ENCODE measurements at regions not wholly inside any gene's neighbourhood (a gene's known extent, or its start where the extent isn't known, plus 50 kb on each side); places are given as distances from the start of the nearest gene placed in this dataset.

DNA sequence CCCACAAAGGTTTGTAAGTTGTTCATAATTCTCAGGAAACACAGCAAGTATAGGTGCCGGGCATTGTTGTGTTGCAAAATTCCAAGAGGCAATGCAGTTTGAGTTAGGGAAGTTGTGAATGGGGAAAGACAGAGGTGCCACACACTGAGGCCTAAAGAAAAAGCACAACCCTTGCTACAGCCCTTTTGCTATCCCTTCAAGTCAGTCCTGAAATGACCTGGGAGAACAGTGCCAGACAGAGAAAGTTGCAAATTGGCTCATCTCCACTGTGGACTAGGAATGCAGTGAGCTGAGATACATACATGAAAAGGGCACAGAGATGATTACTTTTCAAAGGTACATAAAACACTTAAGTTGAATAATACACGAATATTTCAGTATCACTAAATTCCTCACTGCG is 213.3 kb upstream of the TMTC1 start:
- no peak for DNase-seq (ENCODE audit: insufficient read length, low spot score)

DNA sequence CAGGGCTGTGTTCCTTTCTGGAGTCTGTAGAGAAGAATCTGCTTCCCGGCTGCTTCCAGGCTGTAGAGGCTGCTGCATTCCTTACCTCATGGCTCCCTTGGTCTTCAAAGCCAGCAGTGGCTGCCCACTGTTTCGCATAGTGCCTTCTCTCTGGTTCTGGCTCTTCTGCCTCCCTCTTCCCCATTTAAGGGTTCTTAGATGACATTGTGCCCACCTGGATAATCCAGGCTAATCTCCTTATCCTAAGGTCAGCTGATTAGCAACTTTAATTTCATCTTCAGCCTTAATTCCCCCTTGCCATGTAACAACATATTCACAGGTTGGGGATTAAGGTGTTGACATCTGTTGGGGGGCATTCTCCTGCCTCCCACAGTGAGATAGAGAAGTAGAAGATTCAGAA is 208.6 kb upstream of the TMTC1 start:
- FAIRE-seq (no peak), DNase-seq (ENCODE audit: insufficient read length, low spot score) (no peak)

More for the DNA sequence above, 213.3 kb upstream of the TMTC1 start:
- FAIRE-seq, result no peak

DNA sequence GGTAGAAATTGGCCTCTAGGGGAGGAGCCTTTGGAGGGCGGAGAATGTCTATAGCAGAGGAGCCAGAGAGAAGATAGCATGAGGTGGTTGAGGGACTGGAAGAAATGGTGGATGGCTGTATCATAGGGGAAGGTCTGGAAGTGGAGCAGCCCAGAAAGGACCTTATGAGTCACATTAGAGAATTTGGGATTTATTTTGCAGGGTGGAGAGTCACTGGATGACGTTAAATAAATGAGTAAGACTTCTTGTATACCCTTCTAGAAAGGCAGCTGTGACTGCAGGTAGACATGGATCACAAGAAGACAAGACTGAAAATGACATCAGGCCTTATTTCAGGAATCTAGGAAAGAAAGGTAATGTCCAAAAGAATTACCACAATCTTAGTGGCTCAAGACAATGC is 208.2 kb upstream of the TMTC1 start:
- no peak for FAIRE-seq
- no peak for DNase-seq (ENCODE audit: insufficient read length, low spot score)

DNA sequence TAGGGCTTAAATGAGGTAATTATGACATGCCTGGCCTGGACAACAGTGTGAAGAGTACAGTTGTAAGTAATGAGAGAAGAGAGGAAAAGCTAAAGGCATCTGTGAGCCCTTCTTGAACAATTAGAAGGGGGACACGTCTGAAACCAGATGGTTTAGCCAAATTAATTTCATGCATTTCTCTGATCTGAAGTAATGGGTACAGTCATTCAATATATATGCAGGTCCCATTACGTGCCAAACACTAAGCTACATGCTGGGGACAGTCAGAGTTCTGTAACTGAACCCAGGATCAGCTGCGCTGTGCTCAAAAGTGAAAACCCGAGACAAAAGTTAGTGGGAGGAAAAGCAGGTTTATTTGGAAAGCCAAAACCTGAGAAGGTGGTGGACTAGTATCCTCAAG is 207.2 kb upstream of the TMTC1 start:
- DNase-seq (ENCODE audit: insufficient read length, low spot score) (no peak), FAIRE-seq (no peak)

DNA sequence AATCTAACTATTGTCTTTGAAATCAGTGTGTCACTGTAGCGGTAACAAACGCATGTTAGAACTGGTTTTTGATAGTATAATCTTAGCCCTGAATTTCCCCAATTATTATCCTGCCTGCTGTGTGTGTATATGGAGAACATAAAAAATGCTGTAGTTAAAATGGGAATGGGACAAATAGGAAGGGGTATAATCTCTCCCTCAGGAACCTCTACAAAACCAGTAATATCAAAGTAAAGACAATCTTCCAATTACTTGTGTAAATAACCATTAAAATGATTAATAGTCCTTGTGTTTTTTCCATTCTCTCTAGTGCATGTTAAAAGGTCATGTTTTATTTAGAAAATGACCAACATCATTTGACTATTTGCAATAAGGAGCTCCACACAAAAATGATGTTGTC is 200.1 kb upstream of the TMTC1 start:
- no peak for FAIRE-seq
- no peak for DNase-seq (ENCODE audit: insufficient read length, low spot score)

DNA sequence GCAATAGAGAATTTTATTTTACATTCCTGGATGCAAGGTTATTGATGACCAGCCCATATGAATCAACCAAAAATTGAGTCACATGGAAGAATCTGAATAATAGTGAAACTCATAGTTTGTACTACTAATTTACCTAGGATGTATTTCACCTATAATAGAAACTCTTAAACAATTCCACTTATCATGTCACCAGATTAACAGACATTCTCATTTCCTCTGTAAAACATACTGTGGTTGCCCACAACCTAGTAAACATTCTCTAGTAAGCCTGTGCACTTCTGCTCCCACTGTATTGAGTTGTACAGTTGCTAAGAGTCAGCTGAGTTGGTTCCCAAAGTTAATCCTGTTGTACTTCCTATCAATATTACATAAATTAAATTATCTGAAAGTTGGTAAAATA is 196.6 kb upstream of the TMTC1 start:
- FAIRE-seq (no peak), DNase-seq (ENCODE audit: insufficient read length, low spot score) (no peak)

DNA sequence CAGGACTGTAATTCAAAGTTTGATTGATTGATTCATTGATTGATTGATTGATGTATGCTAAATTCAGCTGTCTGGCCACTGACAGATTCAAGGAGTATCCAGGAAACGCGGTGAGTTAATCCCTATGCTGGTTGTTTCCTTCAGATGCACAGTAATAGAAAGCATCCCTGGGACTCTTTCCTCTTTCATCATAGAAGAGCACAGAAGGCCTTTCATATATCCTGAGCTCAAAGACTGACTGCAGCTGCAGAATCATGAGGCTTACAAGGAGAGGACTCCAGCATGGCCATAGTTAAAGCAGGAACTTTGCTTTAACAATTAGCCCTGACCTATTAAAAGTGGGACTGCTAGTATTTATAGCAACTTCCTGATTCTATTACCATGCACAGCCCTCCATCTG is 187.7 kb upstream of the TMTC1 start:
- no peak for FAIRE-seq
- DNase-seq (ENCODE audit: insufficient read length, low spot score), result no peak

DNA sequence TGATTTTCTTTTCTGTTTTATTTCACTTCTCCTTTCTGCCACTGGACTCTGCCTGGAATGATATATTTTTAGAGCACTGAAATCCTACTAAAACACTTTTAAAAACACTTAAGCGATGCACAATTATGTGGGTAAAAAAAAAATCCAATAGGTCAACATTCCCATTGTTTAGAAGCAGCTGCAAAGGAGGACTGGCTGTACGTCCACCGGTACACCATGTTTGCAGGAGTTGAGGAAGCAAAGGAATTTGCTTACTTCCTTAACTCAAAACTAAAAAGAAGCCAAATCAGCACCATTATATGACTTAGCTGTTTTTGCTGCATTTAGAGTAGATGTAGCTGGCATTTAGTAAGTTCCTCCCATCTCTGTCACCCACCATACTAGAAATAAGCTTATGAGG is 186.8 kb upstream of the TMTC1 start:
- no peak for FAIRE-seq
- no peak for DNase-seq (ENCODE audit: insufficient read length, low spot score)

DNA sequence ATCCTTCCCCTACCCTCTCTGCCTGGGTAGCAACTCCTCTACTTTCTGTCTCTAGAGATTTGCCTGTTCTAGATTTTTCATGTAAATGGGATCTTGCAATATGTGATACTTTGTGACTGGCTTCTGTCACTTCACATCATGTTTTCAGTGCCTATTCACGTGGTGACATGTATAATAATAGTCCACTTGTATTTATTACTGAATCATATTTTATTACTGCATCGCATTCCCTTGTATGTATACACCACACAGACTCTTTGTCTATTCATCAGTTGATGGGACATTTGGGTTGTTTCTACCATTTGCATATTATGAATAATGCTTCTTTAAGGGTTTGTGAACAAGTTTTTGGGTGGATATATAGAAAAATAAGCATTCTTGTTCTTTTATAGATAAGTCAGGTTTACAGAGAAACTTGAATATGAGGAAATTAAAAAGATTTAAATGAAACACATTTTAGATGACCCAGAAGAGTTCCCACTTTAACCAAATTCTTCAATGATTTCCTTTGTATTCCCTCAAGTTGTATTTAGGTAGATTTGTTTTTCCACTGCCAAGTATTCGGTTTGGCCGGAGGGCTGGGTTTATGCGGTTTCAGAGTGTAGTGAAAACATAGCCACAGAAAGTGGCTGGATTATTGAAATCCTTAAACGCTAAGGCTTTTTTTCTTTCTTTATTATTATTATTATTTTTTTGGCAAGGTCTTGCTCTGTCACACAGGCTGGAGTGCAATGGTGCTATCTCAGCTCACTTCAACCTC is 178.7 kb upstream of the TMTC1 start:
- FAIRE-seq (no peak), DNase-seq (ENCODE audit: insufficient read length, low spot score) (no peak)

DNA sequence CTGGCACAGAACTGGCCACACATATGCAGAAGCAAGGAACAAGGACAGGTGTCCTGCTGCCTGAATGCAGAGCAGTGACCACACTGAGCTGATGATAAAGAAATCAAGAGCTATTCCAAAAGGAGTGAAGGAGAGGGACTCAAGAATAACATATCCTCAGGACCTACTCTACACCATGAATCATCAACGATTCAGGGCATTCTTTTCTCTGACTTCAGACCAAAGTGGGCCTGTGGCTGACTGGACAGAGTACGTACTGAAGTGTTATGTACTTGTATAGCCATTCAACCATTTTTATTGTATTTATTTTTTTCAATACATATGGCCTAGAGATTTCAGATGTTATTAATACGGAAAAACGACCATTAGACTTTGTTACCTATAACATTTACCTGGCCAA is 177.5 kb upstream of the TMTC1 start:
- no peak for FAIRE-seq
- DNase-seq (ENCODE audit: insufficient read length, low spot score), result no peak

DNA sequence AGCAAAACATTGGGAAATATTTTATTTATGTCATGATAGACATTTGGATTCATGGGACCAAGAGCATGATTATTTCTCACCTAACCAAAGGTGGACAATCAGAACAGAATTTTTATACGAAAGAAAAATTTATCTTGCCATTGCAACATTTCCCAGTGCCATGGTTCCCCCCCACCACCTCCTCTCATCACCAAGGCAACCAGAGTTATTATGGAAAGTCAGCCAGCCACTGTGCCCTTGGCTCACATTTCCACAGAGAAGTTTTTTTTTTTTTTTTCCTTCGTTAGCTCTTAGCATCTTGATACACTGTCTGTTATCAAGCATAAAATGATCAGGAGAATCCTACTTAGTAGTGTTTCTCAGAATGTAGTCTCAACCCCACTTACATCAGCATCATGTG is 176.4 kb upstream of the TMTC1 start:
- DNase-seq (ENCODE audit: insufficient read length, low spot score) (no peak), FAIRE-seq (no peak)

DNA sequence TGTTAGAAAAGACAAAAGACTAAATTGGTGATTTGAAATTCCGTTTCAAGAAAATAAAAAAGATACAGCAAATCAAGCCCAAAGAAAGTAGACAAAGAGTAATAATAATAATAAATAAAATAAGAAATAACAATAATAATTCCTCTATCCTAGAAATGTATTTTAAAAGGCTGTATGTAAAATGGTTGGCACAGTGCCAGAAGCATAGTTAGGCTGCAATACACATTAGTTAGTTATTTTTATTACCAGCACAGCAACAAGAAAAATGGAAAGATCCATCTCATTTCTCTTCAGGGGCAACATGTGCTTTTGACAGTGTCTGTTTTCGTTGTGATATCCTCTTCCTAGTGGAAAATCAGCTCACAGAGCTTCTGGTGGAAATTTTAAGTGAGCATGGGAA is 174.1 kb upstream of the TMTC1 start:
- DNase-seq (ENCODE audit: insufficient read length, low spot score), result no peak

DNA sequence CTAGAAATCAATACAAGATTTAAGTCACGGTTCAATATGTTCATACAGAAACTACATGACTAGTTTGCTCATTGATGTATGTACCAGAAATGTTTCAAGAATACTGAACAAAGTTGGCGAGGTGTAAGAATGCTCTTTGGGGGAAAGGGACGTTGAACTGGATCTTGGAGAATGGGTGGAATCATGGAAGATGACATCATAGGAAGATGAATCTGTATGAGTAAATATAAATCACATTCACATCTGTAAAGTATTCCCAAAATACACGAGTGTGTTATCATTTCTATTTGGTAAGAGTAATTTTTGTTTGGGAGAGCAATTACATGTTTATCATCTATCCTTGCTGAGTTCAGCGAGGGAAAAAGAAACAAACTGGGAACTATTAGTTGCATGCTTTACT is 162.2 kb upstream of the TMTC1 start:
- FAIRE-seq (no peak), DNase-seq (ENCODE audit: insufficient read length, low spot score) (no peak)

More for the DNA sequence above, 174.1 kb upstream of the TMTC1 start:
- no peak for FAIRE-seq

DNA sequence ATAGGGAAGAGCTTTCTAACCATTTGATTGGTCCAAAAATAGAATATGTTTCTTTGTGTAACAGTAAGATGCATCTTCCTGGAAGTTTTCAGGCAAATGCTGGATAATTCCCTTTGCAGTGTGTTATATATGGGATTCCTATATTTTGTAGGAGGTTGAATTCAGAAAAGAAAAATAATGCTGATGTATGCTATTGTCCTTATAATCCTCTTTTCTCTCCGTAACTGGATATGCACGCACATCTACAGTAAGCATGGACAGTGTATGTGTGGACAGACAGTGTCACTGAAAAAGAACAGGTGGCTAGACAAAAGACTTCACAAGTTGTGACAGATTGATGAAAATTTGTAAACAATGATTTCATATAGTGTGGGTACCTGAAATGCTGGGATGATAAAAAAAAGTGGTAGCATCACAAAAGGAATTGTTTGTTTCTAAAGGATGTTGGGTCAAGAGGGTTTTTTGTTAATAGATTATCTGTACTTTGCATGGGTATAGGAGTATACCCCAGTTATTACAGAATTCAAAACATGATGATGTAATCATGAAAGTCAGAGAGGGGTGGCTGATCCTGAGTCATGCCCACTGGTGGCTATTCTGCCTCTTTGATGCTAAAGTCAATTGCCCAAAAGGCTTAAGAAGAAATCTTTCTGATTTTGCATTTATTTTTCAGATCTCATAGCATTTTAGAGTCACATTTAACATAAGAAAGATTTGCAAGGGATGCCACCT is 160.7 kb upstream of the TMTC1 start:
- FAIRE-seq, result no peak
- DNase-seq (ENCODE audit: insufficient read length, low spot score), result no peak

DNA sequence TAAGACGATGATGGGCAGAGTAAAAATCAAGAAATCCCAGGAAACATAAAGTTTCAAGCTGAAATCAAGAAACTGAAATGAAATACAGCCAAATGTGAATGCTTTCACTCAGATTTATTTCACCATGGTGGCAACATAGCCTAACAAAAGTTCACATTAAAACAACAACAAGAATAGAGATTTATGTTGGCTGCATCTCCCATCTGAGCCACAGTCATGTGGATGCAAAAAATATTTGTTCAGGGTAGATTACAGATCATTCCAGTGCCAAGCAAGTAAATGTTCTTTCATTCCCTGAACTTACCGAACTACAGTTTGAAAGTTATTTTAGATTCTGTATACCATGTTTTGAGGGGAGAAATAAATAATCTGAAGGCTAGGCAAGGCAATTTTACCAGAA is 159.9 kb upstream of the TMTC1 start:
- no peak for FAIRE-seq
- DNase-seq (ENCODE audit: insufficient read length, low spot score), result no peak

DNA sequence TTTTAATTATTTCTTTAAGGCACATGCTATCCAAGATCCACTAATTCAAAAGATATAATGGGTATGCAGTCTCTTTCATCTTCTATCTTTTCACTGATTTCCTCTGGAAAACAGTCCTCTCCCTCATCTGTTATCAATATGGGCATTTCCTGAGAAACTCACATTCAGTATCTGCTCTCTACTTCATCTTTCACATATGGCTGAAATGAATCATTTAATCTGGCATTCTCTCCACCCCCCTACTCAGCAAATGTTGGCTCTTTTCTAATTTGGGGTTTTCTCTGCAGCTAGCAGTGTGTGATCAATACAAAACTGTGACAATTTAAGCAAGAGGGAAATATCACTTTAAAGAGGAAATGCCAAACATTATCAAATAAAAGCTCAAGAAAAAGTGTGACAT is 157.1 kb upstream of the TMTC1 start:
- DNase-seq (ENCODE audit: insufficient read length, low spot score), result no peak
- no peak for FAIRE-seq

DNA sequence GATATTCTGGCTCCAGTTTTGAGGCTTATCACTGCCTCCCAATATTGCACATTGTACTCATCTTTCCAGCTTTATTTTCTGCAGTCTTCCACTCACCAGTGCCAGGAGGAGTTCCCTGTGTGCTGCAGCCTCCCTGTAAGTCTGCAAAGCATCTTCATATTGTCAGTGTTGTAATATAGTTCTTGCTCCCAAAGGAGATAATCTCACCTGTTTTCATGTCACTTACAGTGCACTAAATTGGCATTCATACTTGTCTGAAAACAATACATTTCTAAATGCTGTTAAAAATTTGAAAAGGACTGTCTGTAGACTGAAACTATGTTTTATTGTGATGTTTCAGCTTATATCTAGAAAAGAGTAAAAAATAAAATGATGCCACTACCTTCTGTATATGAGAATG is 146.8 kb upstream of the TMTC1 start:
- no peak for DNase-seq (ENCODE audit: insufficient read length, low spot score)
- no peak for FAIRE-seq

DNA sequence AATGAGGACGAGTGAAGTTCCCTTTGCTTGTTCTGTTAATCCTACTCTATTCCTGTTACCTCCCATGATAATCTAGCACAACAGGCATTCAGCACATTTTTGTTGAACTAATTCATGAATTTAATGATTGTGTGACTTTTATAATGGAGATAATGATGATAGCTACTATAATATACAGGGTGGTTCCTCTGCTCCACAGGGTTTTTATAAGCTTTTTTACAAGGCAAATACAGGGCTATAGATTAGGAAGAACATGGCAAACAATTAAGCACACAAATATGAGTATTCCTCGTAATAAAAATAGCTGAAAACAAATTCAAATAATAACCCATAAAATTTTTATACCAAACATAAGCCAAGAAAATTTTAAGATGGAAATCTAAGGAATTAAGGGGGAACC is 145.6 kb upstream of the TMTC1 start:
- no peak for FAIRE-seq
- no peak for DNase-seq (ENCODE audit: insufficient read length, low spot score)

DNA sequence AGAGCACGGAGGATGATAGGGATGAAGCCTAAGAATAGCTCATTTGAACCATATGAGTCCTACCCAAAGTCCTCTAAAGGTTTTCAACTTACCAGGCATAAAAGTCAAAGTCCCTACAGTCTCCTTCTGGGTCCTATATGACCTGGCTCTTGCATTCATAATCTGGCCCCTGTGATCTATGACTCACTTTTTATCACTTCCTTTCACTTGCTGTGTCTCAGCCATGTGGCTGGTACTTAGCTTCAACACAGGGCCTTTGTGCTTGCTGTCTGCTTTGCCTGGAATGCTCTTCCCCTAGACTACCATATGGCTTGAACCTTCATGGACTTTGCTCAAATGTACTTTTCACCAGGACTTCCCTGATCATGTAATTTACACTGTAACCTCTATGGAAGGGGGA is 137.6 kb upstream of the TMTC1 start:
- FAIRE-seq (no peak), DNase-seq (ENCODE audit: insufficient read length, low spot score) (no peak)

DNA sequence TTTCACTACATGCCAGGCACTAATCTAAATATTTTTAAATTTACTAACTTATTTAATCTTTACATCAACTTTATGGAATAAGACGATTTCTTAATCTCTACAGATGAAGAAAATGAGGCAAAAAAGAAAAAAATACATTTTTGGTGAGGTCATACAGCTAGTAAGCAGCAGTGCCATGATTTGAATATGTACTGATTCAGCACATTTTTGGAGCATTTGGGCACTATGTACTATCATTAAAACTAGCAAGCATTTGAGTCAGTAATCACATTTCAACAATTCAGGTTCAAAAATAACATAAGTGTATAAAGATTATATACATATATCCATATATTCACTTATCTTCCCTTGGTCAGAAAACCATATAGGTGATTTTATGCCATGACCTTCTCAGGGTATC is 124.4 kb upstream of the TMTC1 start:
- no peak for DNase-seq (ENCODE audit: insufficient read length, low spot score)
- no peak for FAIRE-seq

DNA sequence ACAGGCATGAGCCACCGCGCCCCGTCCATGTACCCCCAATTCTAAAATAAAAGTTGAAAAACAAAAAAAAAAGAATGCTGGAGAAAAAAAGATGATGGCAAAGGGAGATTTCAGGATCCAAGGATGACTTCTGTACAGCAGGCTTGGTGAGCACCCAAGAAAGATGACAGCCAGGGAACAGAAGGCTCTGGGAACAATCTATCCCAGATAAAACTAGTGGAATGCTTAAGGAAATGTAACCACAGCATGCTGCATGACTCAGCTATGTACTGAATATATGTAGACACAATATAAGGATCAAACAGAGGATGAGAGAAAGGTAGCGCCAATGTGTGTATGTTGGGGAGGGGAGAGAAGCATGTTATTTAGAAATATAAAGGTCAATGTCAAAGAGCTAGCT is 123.7 kb upstream of the TMTC1 start:
- DNase-seq (ENCODE audit: insufficient read length, low spot score) (no peak), FAIRE-seq (no peak)

DNA sequence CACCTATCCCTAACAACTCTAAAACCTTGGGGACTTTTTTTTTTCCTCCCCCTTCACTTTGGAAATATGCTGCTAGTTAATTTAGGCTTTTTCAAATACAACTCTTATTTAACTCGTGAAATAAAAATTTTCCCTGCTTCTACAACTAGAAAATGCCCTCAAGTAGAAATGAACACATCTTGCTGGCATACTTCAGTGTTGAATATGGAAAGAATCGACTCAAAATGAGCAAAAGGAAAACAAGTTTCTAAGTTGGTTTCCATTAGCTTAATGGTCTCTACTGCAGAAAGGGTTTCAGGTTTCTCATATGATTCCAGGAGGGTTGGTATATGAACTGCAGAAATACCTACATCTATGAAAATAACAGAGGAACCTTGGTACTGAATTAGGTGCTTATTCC is 118.3 kb upstream of the TMTC1 start:
- FAIRE-seq, result no peak

DNA sequence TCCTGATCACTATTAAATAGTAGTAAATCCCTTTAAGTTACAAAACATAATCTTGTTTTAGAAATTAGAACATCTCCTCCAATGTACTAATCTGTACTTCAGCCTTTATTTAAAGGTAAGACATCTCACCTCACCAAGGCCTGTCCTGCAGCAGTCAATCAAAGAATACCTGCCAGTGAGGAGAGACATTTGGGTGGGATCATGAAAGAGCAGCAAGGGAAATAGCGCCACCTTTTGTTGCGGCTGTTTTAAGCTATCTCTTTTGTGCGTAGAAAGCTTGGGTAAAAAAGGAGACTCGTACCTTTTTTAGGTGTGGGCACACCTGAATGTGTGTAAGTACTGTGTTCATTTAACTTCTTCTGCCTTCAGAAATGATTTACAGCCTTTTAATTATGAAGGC is 117.8 kb upstream of the TMTC1 start:
- no peak for DNase-seq (ENCODE audit: insufficient read length, low spot score)

More for the DNA sequence above, 118.3 kb upstream of the TMTC1 start:
- no peak for DNase-seq (ENCODE audit: insufficient read length, low spot score)

More for the DNA sequence above, 117.8 kb upstream of the TMTC1 start:
- no peak for FAIRE-seq

Measured in GM19239 (cell line).